Stimulated activated CD4-positive, alpha-beta T cell treated with anti-CD3 and anti-CD28 coated beads, Interleukin-2, amount 100 ng/mL, for 48 hours (primary cell): ENCODE measurements at regions not wholly inside any gene's neighbourhood (a gene's known extent, or its start where the extent isn't known, plus 50 kb on each side); places are given as distances from the start of the nearest gene placed in this dataset.

ENCODE experiments used
- DNase-seq, 2 donors: peaks; one replicate each; pipeline ENCODE4 v3.0.0-alpha.2; 2020

GRCh38 chr10:10818082-10818481 is 199.6 kb upstream of the CELF2 start:
- no peak for DNase-seq

- no peak for DNase-seq
These were observed 198.3 kb upstream of the CELF2 start for GRCh38 chr10:10819206-10819856.

- DNase-seq = no peak
These were observed 195.7 kb upstream of the CELF2 start for GRCh38 chr10:10821926-10822325.

GRCh38 chr10:10824591-10825148 is 193.0 kb upstream of the CELF2 start:
- no peak for DNase-seq

- no peak for DNase-seq
These were observed 191.5 kb upstream of the CELF2 start for GRCh38 chr10:10826125-10826524.

- no peak for DNase-seq
These were observed 189.0 kb upstream of the CELF2 start for GRCh38 chr10:10828623-10829022.

GRCh38 chr10:10829576-10829975 is 188.1 kb upstream of the CELF2 start:
- DNase-seq = no peak

- no peak for DNase-seq
These were observed 187.2 kb upstream of the CELF2 start for GRCh38 chr10:10830293-10830986.

- no peak for DNase-seq
These were observed 186.6 kb upstream of the CELF2 start for GRCh38 chr10:10831085-10831484.

- no peak for DNase-seq
These were observed 183.7 kb upstream of the CELF2 start for GRCh38 chr10:10833955-10834354.

- no peak for DNase-seq
These were observed 173.4 kb upstream of the CELF2 start for GRCh38 chr10:10844251-10844650.

GRCh38 chr10:10845185-10845584 is 172.5 kb upstream of the CELF2 start:
- DNase-seq = no peak

GRCh38 chr10:10845826-10846503 is 171.7 kb upstream of the CELF2 start:
- no peak for DNase-seq

- DNase-seq = no peak
These were observed 171.2 kb upstream of the CELF2 start for GRCh38 chr10:10846504-10846900.

GRCh38 chr10:10847387-10847786 is 170.3 kb upstream of the CELF2 start:
- no peak for DNase-seq

- DNase-seq = no peak
These were observed 169.1 kb upstream of the CELF2 start for GRCh38 chr10:10848488-10849111.

- no peak for DNase-seq
These were observed 168.4 kb upstream of the CELF2 start for GRCh38 chr10:10849306-10849705.

- DNase-seq = no peak
These were observed 167.5 kb upstream of the CELF2 start for GRCh38 chr10:10850214-10850613.

GRCh38 chr10:10852464-10852863 is 165.2 kb upstream of the CELF2 start:
- DNase-seq = no peak

- no peak for DNase-seq
These were observed 163.7 kb upstream of the CELF2 start for GRCh38 chr10:10853954-10854353.

GRCh38 chr10:10854725-10855124 is 162.9 kb upstream of the CELF2 start:
- no peak for DNase-seq

- DNase-seq = no peak
These were observed 162.5 kb upstream of the CELF2 start for GRCh38 chr10:10855151-10855581.

GRCh38 chr10:10860455-10860976 is 157.2 kb upstream of the CELF2 start:
- no peak for DNase-seq
